Loucy (cell line): ENCODE measurements at regions not wholly inside any gene's neighbourhood (a gene's known extent, or its start where the extent isn't known, plus 50 kb on each side); places are given as distances from the start of the nearest gene placed in this dataset.

Experiments used
- CTCF ChIP-seq: fragments of 200-600 bp; sonication (generic); conservative IDR thresholded peaks from 2 replicates; pipeline ENCODE4 v1.5.1; 2014; ENCODE audit warnings: mild to moderate bottlenecking, antibody characterized with exemption, low read length
- EZH2phosphoT487 ChIP-seq: fragments of 200-600 bp; IDR thresholded peaks from 2 replicates; pipeline ENCODE4 v1.6.1; 2018; ENCODE audit warnings: antibody characterized with exemption, mild to moderate bottlenecking, moderate library complexity, borderline replicate concordance

DNA sequence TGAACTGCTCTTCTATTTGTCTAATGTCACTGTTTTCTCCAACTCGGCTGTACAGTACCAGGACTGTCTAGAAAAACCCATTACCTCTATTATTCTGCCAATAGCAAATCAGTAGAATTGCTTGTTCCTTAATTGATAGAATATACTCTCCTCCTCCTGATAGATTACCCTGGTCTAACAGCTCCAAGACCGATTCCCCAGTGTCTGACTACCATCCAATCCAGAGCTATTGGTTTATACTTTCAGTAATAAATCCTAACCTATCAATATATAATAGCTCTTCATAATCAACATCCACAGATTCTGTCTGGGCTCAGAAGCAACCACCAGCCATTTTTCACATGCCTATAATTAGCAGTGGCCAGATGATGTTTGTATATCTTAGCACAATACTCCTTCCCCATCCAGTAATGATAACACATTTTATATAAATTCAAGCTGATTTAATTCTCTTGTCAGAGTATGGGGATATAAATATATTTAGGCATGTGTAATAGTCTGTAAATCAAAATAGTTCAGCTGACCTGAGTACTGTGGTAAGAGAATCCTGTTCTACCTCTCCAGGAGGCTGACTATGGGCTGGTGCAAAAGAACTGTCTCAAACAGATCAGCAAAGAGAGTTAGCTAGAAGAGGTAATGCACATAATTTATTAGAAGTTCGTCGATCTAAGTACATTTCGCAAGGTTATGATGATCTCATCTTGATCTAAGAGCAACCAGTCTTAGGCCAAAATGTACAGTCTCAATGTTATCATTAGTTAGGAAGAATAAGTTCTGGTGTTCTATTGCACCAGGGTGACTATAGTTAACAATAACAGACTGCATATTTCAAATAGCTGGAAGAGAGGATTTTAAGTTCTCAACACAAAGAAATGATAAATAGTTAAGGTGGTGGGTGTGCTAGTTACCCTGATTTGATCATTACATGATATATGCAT is 193.4 kb downstream of the SHOX2 start:
- TF ChIP-seq CTCF (no peak), EZH2phosphoT487 (no peak)
